GM21390 (cell line): ENCODE measurements at regions not wholly inside any gene's neighbourhood (a gene's known extent, or its start where the extent isn't known, plus 50 kb on each side); places are given as distances from the start of the nearest gene placed in this dataset.
A peak's percentile ranks its signal among the peaks of the same experiment; 100 is the strongest.
"Not testable (repeated sequence)": the region's sequence is repeated elsewhere in the genome, so short reads cannot be mapped to it uniquely, and the experiment has no call there.

Source experiments
- ATAC-seq: cut with Tn5 transposase; IDR thresholded peaks from one replicate; pipeline ENCODE4 v1.9.1; 2021; ENCODE audit not compliant: unreplicated experiment

DNA sequence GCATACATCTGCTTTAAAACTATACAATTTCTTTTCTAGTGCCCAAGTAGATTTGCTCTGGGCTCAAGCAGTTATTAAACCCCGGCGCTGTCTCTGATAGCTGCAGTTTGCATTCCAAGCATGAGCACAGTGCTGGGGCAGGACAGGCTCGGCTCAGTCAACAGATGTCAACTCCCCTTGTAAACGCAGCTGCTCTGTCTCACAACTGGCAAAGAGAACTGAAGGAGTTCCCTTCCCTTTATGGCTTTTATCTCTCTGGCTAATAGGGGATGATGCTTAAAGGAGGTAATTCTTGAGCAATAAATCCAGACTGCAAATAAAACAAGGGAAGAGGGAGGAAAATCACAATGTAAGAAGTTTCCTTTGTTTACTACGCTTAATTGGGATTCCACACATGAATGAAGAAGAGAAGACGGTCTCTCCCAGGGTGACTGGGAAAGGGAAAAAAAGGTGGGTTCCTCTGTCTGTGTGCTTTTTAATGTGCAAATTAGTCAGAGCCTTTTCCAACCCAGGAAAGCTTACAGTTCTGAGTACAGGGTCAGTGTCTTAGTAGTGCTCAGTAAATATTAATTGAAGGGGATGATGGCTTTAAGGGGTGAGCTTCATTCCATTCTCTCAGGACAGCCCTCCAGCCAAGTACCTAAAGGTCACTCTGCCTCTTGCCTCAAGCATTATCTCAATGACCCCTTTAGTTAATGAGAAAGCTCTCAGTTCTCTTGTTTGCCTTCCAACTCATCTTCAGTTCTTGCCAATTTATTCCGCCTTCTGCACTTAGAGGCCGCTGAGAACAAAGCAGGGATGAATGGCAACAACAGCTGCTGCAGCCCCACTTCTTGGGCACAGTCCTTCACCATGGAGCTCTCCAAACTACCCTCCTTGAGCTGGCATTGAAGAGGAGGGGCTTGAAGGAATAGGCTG, 155.7 kb upstream of the JADE1 start:
- ATAC-seq: no peak

DNA sequence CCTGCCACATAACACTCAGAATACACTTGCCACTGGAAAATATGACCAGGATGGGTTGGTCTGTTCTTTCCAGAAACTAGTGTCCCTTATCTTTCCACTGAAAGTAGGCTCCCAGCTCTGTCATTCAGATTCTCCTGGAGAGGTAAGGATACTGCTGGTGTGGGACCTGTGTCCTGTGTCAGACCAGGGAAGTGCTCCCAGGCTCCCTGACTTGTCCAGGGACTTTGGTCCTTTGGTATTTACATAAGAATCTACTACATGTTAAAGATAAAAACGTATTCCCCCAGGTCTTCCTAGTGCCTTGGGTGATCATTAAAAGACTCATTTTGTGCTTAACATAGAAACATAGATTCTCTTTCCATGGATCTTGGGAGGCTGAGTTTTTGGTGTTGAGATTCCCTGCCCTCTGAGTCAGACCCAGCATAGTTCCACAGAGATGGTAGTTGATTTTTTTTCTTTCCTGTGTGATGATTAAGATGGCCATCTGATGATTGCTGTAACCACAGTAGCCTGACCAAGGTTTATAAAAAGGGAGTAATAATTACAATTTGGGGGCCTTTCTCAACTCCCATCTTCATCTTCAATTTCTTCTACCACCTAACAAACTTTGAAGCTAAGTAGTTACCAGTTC, 159.8 kb upstream of the JADE1 start:
- no peak for ATAC-seq

- no peak for ATAC-seq
Observed at GRCh38 chr4:128649161-128649560, 160.3 kb upstream of the JADE1 start.

GRCh38 chr4:128648021-128648420, 161.5 kb upstream of the JADE1 start:
- no peak for ATAC-seq

DNA sequence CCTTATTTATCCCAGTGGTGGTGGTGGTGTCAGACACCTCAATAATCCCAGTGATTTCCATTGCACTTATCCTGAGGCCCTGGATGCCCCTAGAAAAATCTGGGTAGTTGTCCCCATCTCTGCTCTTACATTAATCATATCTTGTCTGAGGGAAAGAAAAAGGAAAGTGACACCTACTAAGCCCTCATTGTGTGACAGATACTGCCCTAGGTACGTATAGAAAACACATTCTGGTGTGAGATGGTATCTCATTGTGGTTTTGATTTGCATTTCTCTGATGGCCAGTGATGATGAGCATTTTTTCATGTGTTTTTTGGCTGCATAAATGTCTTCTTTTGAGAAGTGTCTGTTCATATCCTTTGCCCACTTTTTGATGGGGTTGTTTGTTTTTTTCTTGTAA, 162.6 kb upstream of the JADE1 start:
- peak; percentile 76 for ATAC-seq

GRCh38 chr4:128644693-128645654, 164.5 kb upstream of the JADE1 start:
- ATAC-seq: not testable (repeated sequence)

- ATAC-seq: not testable (repeated sequence)
Observed at GRCh38 chr4:128644107-128644506, 165.4 kb upstream of the JADE1 start.

GRCh38 chr4:128641566-128641965, 167.9 kb upstream of the JADE1 start:
- ATAC-seq: not testable (repeated sequence)

- ATAC-seq: no peak
Observed at GRCh38 chr4:128639541-128640270, 169.8 kb upstream of the JADE1 start.

GRCh38 chr4:128636906-128637305, 172.6 kb upstream of the JADE1 start:
- no peak for ATAC-seq

DNA sequence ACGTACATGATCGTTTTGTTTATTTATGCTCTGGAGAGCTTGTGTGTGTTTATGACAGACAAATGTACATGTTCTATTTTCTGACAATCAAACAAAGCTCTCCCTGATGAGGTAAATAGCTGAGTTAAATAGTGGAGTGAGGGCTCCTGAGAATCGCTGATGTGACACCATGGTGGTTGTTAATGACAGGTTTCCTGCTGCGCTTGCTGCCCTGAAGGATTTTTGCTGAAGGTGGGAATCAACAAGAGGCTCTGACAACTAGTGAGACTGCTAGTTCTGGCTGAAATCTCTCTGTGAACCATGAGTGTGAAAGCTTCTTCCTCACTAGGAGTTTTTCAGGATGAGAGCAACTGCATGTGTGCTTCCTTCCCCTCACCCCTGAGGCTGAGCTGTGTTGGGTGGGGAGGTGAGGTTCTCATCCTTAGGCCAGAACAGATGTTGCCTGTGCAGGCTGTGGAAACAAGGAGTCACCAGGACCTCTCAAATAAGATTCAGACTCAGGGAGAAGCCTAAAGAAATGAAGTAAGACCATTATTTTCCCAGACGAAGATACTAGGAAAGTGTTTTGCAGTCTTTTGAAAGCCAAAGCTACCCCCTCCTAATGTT, 173.4 kb upstream of the JADE1 start:
- ATAC-seq: no peak

GRCh38 chr4:128635141-128635954, 174.2 kb upstream of the JADE1 start:
- ATAC-seq: no peak

DNA sequence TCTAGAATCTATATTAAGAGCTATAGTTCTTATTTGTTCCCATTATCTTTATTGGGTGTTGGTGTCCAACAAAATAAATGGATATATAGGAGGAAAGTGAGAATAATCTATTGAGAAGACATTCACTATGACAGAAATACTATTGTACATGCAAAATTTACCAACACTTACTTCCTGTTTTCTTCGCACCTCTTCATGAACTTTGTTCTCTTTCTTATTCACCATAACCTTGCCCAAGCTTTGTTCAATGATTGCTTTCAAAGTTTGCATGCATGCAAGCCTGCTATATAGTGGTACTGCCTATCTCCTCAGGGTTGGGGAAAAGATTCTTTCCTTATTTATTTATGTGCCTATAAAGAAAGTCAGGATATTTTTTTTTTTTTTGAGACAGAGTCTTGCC, 176.4 kb upstream of the JADE1 start:
- no peak for ATAC-seq

DNA sequence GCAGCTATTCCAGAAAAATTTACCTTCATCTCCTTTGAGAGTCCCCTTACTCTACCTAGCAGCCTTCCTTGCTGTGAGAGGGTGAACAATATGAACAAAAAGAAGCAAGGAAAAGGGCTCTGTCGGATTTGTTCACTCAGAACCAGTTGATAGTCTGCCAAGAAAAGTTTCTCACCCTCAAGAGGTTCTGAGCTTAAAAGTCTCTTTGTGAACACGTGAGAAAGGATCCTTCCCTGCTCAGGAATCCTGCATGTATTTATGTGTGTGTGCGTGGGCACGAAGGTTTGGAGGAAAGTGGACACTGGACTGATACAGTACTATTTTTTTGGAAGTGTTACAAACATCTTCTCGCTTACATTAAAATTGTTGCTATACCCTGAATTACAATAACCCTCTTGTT, 178.6 kb upstream of the JADE1 start:
- ATAC-seq: no peak

- ATAC-seq: no peak
Observed at GRCh38 chr4:128623508-128624215, 185.8 kb upstream of the JADE1 start.

GRCh38 chr4:128620279-128620965, 189.1 kb upstream of the JADE1 start:
- not testable (repeated sequence) for ATAC-seq

- no peak for ATAC-seq
Observed at GRCh38 chr4:128615197-128615596, 194.3 kb upstream of the JADE1 start.

DNA sequence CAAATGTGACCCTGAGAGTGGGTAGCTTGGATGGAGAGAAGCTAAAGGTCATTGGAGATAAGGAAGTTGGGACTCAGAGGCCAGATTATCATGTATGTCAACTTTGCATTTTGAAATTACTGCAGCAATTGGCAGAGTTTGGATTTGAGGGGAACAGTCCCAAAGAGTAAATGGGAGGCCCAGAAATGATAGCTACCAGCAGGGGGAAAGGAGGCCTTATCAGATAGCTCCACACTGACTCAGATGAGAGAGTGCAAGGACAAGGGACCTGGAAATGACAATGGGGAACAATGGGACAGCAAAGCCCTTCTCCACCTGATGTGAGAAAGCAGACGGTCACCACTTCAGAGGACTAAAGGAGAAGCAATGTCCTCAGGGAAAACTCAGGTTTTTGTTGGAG, 201.5 kb upstream of the JADE1 start:
- ATAC-seq: no peak
